Astrocyte (in vitro differentiated cells and primary cell): ENCODE measurements at regions not wholly inside any gene's neighbourhood (a gene's known extent, or its start where the extent isn't known, plus 50 kb on each side); places are given as distances from the start of the nearest gene placed in this dataset.
"Not testable (repeated sequence)": the region's sequence is repeated elsewhere in the genome, so short reads cannot be mapped to it uniquely, and the experiment has no call there.

Source experiments
- DNase-seq: peaks from one replicate; pipeline ENCODE4 v3.0.0-alpha.2; 2010; ENCODE audit warnings: low read depth
- FAIRE-seq: peaks from 2 replicates; lab custom pipeline; 2011; peaks lifted over from hg19 to GRCh38; lab: Jason Lieb, UNC
- H2AFZ ChIP-seq: 2 replicates; pipeline ENCODE4 v1.6.0; 2012; ENCODE audit warnings: low read depth, low read length, inconsistent platforms
- H3K27ac ChIP-seq: 2 replicates; pipeline ENCODE4 v1.5.1; 2011; ENCODE audit warnings: low read depth, low read length, inconsistent platforms
- H3K27me3 ChIP-seq: 2 replicates; pipeline ENCODE4 v1.6.0; 2011; ENCODE audit warnings: low read length, inconsistent platforms; ENCODE audit not compliant: insufficient read depth
- H3K36me3 ChIP-seq: 2 replicates; pipeline ENCODE4 v1.5.1; 2011; ENCODE audit warnings: low read length, inconsistent platforms; ENCODE audit not compliant: insufficient read depth
- H3K4me1 ChIP-seq: 2 replicates; pipeline ENCODE4 v1.5.1; 2011; ENCODE audit warnings: low read length, inconsistent platforms; ENCODE audit not compliant: insufficient read depth
- H3K4me2 ChIP-seq: 2 replicates; pipeline ENCODE4 v1.6.0; 2012; ENCODE audit warnings: low read length, inconsistent platforms
- H3K4me3 ChIP-seq: 2 replicates; pipeline ENCODE4 v1.5.1; 2011; ENCODE audit warnings: low read depth, mild to moderate bottlenecking, low read length, inconsistent platforms; ENCODE audit not compliant: insufficient read depth
- H3K79me2 ChIP-seq: 2 replicates; pipeline ENCODE4 v1.6.0; 2012; ENCODE audit warnings: mild to moderate bottlenecking, low read length, inconsistent platforms; ENCODE audit not compliant: insufficient read depth
- H3K9ac ChIP-seq: 2 replicates; pipeline ENCODE4 v1.6.0; 2012; ENCODE audit warnings: mild to moderate bottlenecking, low read length, inconsistent platforms
- H3K9me3 ChIP-seq: 2 replicates; pipeline ENCODE4 v1.5.1; 2012; ENCODE audit warnings: low read depth, mild to moderate bottlenecking, low read length, inconsistent platforms; ENCODE audit not compliant: insufficient read depth
- H4K20me1 ChIP-seq: 2 replicates; pipeline ENCODE4 v1.6.0; 2012; ENCODE audit warnings: low read length, inconsistent platforms; ENCODE audit not compliant: insufficient read depth
- H3K27ac Mint-ChIP-seq: one replicate; pipeline ENCODE4 v1.8.0; 2021; ENCODE audit warnings: mild to moderate bottlenecking, mixed read lengths; ENCODE audit not compliant: unreplicated experiment
- H3K27me3 Mint-ChIP-seq: one replicate; pipeline ENCODE4 v1.8.0; 2021; ENCODE audit warnings: low read depth, mixed read lengths; ENCODE audit not compliant: unreplicated experiment
- H3K36me3 Mint-ChIP-seq: one replicate; pipeline ENCODE4 v1.8.0; 2021; ENCODE audit warnings: low read depth, mixed read lengths; ENCODE audit not compliant: unreplicated experiment
- H3K4me1 Mint-ChIP-seq: one replicate; pipeline ENCODE4 v1.8.0; 2021; ENCODE audit warnings: low read depth, mixed read lengths; ENCODE audit not compliant: unreplicated experiment
- H3K4me3 Mint-ChIP-seq: one replicate; pipeline ENCODE4 v1.8.0; 2021; ENCODE audit warnings: mild to moderate bottlenecking, moderate library complexity, mixed read lengths; ENCODE audit not compliant: unreplicated experiment
- H3K9me3 Mint-ChIP-seq: one replicate; pipeline ENCODE4 v1.8.0; 2021; ENCODE audit warnings: mild to moderate bottlenecking, mixed read lengths; ENCODE audit not compliant: unreplicated experiment
- EZH2 ChIP-seq: IDR thresholded peaks from 2 replicates; pipeline ENCODE4 v1.6.1; 2012; ENCODE audit warnings: mild to moderate bottlenecking, low read length, inconsistent platforms; ENCODE audit not compliant: insufficient read depth
- TF ChIP-seq, protein P1 (sequence below): IDR thresholded peaks from 2 replicates; pipeline ENCODE4 v1.5.1; 2011; ENCODE audit warnings: low read depth, mild to moderate bottlenecking, inconsistent platforms, low read length, moderate library complexity; ENCODE audit not compliant: insufficient read depth

DNA sequence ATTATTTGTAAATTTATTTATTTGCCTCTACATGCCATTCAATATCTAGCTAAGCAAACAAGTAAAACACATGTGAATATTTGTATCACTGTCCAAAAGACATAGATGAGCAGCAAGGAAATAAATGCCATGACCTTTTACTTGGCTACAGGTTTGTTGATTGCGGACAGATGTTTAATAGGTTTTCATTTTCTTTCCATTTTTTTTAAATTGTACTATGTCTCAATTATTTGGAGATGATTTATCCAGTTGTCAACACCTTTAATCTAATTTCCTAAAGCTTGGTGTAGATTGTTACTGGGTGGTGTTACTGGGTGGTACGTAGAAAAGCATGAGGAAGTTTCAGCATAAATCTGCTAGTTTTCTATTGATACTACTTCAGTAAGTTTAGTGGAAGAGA lies 560.6 kb upstream of the SPRY2 start:
- FAIRE-seq (no peak), DNase-seq (no peak)
- no peak for TF ChIP-seq EZH2
- TF ChIP-seq, protein P1, sequence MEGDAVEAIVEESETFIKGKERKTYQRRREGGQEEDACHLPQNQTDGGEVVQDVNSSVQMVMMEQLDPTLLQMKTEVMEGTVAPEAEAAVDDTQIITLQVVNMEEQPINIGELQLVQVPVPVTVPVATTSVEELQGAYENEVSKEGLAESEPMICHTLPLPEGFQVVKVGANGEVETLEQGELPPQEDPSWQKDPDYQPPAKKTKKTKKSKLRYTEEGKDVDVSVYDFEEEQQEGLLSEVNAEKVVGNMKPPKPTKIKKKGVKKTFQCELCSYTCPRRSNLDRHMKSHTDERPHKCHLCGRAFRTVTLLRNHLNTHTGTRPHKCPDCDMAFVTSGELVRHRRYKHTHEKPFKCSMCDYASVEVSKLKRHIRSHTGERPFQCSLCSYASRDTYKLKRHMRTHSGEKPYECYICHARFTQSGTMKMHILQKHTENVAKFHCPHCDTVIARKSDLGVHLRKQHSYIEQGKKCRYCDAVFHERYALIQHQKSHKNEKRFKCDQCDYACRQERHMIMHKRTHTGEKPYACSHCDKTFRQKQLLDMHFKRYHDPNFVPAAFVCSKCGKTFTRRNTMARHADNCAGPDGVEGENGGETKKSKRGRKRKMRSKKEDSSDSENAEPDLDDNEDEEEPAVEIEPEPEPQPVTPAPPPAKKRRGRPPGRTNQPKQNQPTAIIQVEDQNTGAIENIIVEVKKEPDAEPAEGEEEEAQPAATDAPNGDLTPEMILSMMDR: no peak
- no peak overlapping the region for H3K4me3 Mint-ChIP-seq
- H3K36me3 ChIP-seq: no peaks in the 10 kb centered on the region
- no peak overlapping the region for H3K4me2 ChIP-seq
- no peaks in the 10 kb centered on the region for H4K20me1 ChIP-seq
- no peaks in the 10 kb centered on the region for H3K79me2 ChIP-seq
- H3K27me3 ChIP-seq: no peaks in the 10 kb centered on the region
- no peaks in the 10 kb centered on the region for H3K9me3 Mint-ChIP-seq
- no peaks in the 10 kb centered on the region for H3K4me1 Mint-ChIP-seq
- no peaks in the 10 kb centered on the region for H3K36me3 Mint-ChIP-seq
- no peak overlapping the region for H3K9ac ChIP-seq
- no peak overlapping the region for H3K27ac ChIP-seq
- H3K4me3 ChIP-seq: no peak overlapping the region
- no peaks in the 10 kb centered on the region for H3K4me1 ChIP-seq
- no peak overlapping the region for H3K27ac Mint-ChIP-seq
- H2AFZ ChIP-seq: no peak overlapping the region
- H3K27me3 Mint-ChIP-seq: no peaks in the 10 kb centered on the region
- H3K9me3 ChIP-seq: no peaks in the 10 kb centered on the region

DNA sequence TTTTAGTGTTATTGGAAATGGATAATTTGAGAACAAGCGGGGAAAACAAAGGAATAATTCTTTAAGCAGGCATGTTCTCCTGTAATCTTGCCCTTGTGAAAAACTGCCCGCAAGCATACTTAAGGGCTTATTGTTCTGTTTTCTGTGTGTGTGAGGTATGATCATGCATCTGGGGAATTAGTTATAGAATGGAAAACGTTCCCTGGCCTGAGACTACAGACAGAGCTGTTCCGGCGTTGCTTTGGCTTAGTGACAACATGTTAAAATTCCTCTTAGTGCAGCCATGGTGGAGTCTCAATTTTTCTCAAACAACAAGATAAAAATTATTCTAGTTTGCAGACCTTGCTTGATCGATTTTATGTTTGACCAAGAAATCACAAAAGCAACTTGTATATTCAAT lies 560.2 kb upstream of the SPRY2 start:
- Histone ChIP-seq H3K9ac (no peak overlapping the region), H3K4me2 (no peak overlapping the region), H3K36me3 (no peaks in the 10 kb centered on the region), H3K4me1 (no peaks in the 10 kb centered on the region), H2AFZ (no peak overlapping the region), H3K9me3 (no peaks in the 10 kb centered on the region), H3K27ac (no peak overlapping the region), H3K27me3 (no peaks in the 10 kb centered on the region), H3K4me3 (no peak overlapping the region), H3K79me2 (no peaks in the 10 kb centered on the region), H4K20me1 (no peaks in the 10 kb centered on the region)
- Mint-ChIP-seq H3K4me3 (no peak overlapping the region), H3K9me3 (no peaks in the 10 kb centered on the region), H3K27ac (no peak overlapping the region), H3K36me3 (no peaks in the 10 kb centered on the region), H3K27me3 (no peaks in the 10 kb centered on the region), H3K4me1 (no peaks in the 10 kb centered on the region)
- DNase-seq (no peak), FAIRE-seq (no peak)
- TF ChIP-seq EZH2: no peak
- TF ChIP-seq, protein P1: no peak

DNA sequence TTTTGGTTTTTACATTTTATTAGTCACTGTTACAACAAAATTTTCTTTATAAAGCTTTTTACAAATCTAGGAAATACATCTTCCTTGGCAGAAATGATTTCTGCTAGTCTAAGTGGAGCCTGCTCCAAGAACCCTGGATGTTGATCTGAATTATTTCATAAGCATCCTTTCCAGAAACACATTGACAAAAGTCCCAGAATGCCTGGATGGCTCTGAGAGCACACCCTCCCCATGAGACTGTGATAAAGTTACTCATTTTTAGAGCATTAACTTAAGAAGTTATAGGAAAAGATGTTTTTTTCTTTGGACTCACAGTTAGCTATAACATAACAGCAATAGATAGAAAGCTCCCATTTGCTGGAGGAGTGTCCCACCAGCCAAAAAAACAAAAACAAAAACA lies 559.6 kb upstream of the SPRY2 start:
- Histone ChIP-seq H3K4me3 (no peak overlapping the region), H3K4me2 (no peak overlapping the region), H3K27ac (no peak overlapping the region), H4K20me1 (no peaks in the 10 kb centered on the region), H3K9ac (no peak overlapping the region), H2AFZ (no peak overlapping the region), H3K27me3 (no peaks in the 10 kb centered on the region), H3K9me3 (no peaks in the 10 kb centered on the region), H3K4me1 (no peaks in the 10 kb centered on the region), H3K36me3 (no peaks in the 10 kb centered on the region), H3K79me2 (no peaks in the 10 kb centered on the region)
- H3K4me1 Mint-ChIP-seq: no peaks in the 10 kb centered on the region
- FAIRE-seq (no peak), DNase-seq (no peak)
- TF ChIP-seq EZH2: no peak
- TF ChIP-seq, protein P1: no peak
- no peaks in the 10 kb centered on the region for H3K36me3 Mint-ChIP-seq
- H3K4me3 Mint-ChIP-seq: no peak overlapping the region
- H3K27me3 Mint-ChIP-seq: no peaks in the 10 kb centered on the region
- no peak overlapping the region for H3K27ac Mint-ChIP-seq
- no peaks in the 10 kb centered on the region for H3K9me3 Mint-ChIP-seq

DNA sequence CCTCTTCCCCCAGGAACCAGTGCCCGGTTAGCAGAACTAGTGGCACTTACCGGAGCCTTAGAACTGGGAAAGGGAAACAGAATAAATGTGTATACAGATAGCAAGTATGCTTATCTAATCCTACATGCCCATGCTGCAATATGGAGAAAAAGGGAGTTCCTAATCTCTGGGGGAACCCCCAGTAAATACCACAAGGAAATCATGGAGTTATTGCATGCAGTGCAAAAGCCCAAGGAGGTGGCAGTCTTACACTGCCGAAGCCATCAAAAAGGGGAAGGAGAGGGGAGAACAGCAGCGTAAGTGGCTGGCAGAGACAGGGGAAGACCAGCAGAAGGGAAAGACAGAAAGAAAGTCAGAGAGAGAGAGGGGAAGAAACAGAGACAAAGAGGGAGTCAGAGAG lies 556.7 kb upstream of the SPRY2 start:
- not testable (repeated sequence) for H3K27ac Mint-ChIP-seq, FAIRE-seq, H3K9me3 Mint-ChIP-seq, H3K27me3 ChIP-seq, H3K4me3 Mint-ChIP-seq, H3K4me1 Mint-ChIP-seq, H3K9ac ChIP-seq, H3K9me3 ChIP-seq, H3K36me3 Mint-ChIP-seq, H3K4me3 ChIP-seq, H3K4me1 ChIP-seq, H2AFZ ChIP-seq, DNase-seq, H3K79me2 ChIP-seq, H4K20me1 ChIP-seq, H3K27me3 Mint-ChIP-seq, H3K4me2 ChIP-seq, H3K27ac ChIP-seq, H3K36me3 ChIP-seq
